Osteoblast (primary cell): ENCODE measurements at regions not wholly inside any gene's neighbourhood (a gene's known extent, or its start where the extent isn't known, plus 50 kb on each side); places are given as distances from the start of the nearest gene placed in this dataset. TPM values are rescaled to one million over a fixed set of nuclear protein-coding genes. Genes with fewer than 3 reads are reported as not detected.

Source experiments
- DNase-seq: peaks from one replicate; pipeline ENCODE4 v3.0.0; 2011; ENCODE audit warnings: low spot score, mixed read lengths; ENCODE audit not compliant: insufficient read length; ENCODE audit errors: missing footprints
- H2AFZ ChIP-seq: 2 replicates; pipeline ENCODE4 v1.6.0; 2011; ENCODE audit warnings: mild to moderate bottlenecking, low read length
- H3K27ac ChIP-seq: 2 replicates; pipeline ENCODE4 v1.5.1; 2011; ENCODE audit warnings: mild to moderate bottlenecking, low read depth, low read length, moderate library complexity
- H3K27me3 ChIP-seq: 2 replicates; pipeline ENCODE4 v1.6.0; 2012; ENCODE audit warnings: mild to moderate bottlenecking, control low read depth, inconsistent platforms, low read length, moderate library complexity; ENCODE audit not compliant: insufficient read depth
- H3K36me3 ChIP-seq: 2 replicates; pipeline ENCODE4 v1.5.1; 2011; ENCODE audit warnings: mild to moderate bottlenecking, low read length, control low read depth, moderate library complexity; ENCODE audit not compliant: insufficient read depth
- H3K4me1 ChIP-seq: 2 replicates; pipeline ENCODE4 v1.5.1; 2011; ENCODE audit warnings: mild to moderate bottlenecking, low read length, control low read depth, moderate library complexity; ENCODE audit not compliant: insufficient read depth
- H3K4me2 ChIP-seq: 2 replicates; pipeline ENCODE4 v1.6.0; 2011; ENCODE audit warnings: mild to moderate bottlenecking, low read length; ENCODE audit not compliant: insufficient read depth
- H3K4me3 ChIP-seq: fragments of 200-600 bp; sonication (generic); 3 replicates; pipeline ENCODE4 v1.5.1; 2012; ENCODE audit warnings: mild to moderate bottlenecking, low read length, inconsistent platforms; ENCODE audit not compliant: insufficient read depth
- H3K79me2 ChIP-seq: 2 replicates; pipeline ENCODE4 v1.6.0; 2012; ENCODE audit warnings: mild to moderate bottlenecking, low read length, control low read depth, inconsistent platforms; ENCODE audit not compliant: insufficient read depth
- H3K9me3 ChIP-seq: 2 replicates; pipeline ENCODE4 v1.5.1; 2011; ENCODE audit warnings: low read depth, low read length, control low read depth
- H4K20me1 ChIP-seq: 2 replicates; pipeline ENCODE4 v1.6.0; 2012; ENCODE audit warnings: mild to moderate bottlenecking, low read length, control low read depth; ENCODE audit not compliant: insufficient read depth
- small RNA-seq: library from RNA; depleted of rRNA; stranded (forward); fragments of <200 nt; gene quantifications from one replicate; pipeline ENCODE3, GENCODE V24; 2012
- TF ChIP-seq, protein P1 (sequence below): IDR thresholded peaks from 2 replicates; pipeline ENCODE4 v1.5.1; 2011; ENCODE audit warnings: mild to moderate bottlenecking, low read depth, low read length, moderate library complexity; ENCODE audit errors: extremely low read depth

DNA sequence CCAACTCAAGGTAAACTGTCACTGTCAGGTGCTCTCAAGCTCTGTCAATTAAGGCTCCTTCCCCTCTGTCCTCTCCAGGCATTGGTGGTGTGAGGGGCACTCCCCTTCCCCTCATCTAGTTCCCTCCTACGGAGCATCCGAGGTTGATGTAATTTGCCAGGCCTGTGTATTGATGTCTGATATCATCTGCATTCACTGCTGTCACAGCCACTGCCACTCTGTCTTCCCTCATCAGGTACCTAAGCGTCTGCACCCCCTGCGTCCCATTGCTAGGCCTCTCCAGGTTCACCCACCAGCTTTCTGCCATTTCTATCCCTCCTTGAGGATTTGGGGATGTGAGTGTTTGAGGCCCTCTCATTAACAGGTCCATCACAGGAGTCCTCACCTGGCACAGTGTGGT, 50.0 kb upstream of the SYT13 start:
- Histone ChIP-seq H3K4me3 (no peak overlapping the region), H3K4me2 (no peak overlapping the region)
- TF ChIP-seq, protein P1, sequence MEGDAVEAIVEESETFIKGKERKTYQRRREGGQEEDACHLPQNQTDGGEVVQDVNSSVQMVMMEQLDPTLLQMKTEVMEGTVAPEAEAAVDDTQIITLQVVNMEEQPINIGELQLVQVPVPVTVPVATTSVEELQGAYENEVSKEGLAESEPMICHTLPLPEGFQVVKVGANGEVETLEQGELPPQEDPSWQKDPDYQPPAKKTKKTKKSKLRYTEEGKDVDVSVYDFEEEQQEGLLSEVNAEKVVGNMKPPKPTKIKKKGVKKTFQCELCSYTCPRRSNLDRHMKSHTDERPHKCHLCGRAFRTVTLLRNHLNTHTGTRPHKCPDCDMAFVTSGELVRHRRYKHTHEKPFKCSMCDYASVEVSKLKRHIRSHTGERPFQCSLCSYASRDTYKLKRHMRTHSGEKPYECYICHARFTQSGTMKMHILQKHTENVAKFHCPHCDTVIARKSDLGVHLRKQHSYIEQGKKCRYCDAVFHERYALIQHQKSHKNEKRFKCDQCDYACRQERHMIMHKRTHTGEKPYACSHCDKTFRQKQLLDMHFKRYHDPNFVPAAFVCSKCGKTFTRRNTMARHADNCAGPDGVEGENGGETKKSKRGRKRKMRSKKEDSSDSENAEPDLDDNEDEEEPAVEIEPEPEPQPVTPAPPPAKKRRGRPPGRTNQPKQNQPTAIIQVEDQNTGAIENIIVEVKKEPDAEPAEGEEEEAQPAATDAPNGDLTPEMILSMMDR, result no peak

More for the DNA sequence above, 50.0 kb upstream of the SYT13 start:
- Histone ChIP-seq H3K4me1 (peaks cover 20% of the 10 kb centered on the region), H3K36me3 (no peaks in the 10 kb centered on the region), H2AFZ (no peak overlapping the region), H3K79me2 (no peaks in the 10 kb centered on the region), H3K27me3 (peaks cover 8% of the 10 kb centered on the region), H3K9me3 (no peaks in the 10 kb centered on the region), H3K27ac (no peak overlapping the region), H4K20me1 (no peaks in the 10 kb centered on the region)
- no peak for DNase-seq

Small RNA genes in the stretch of these regions (small RNA-seq; reads per million reads assigned to genes)
- not detected for gene AC103855.4
